DMS53 treated with DMSO at 0.1 percent for 48 hours (cell line): ENCODE measurements at regions not wholly inside any gene's neighbourhood (a gene's known extent, or its start where the extent isn't known, plus 50 kb on each side); places are given as distances from the start of the nearest gene placed in this dataset.
A peak's percentile ranks its signal among the peaks of the same experiment; 100 is the strongest.
"Not testable (repeated sequence)": the region's sequence is repeated elsewhere in the genome, so short reads cannot be mapped to it uniquely, and the experiment has no call there.

Experiments
- DNase-seq: peaks from one replicate; lab custom pipeline; 2025; ENCODE audit not compliant: unreplicated experiment; lab: John Stamatoyannopoulos, UW

- no peak for DNase-seq
Measured at GRCh38 chr2:234250926-234251325, 200.4 kb downstream of the SPP2 start.

- DNase-seq = no peak
Measured at GRCh38 chr2:234249873-234250272, 199.4 kb downstream of the SPP2 start.

GRCh38 chr2:234249034-234249735 lies 198.7 kb downstream of the SPP2 start:
- no peak for DNase-seq

GRCh38 chr2:234248213-234248710 lies 197.8 kb downstream of the SPP2 start:
- DNase-seq = not testable (repeated sequence)

GRCh38 chr2:234247453-234248180 lies 197.1 kb downstream of the SPP2 start:
- no peak for DNase-seq

GRCh38 chr2:234245945-234246344 lies 195.4 kb downstream of the SPP2 start:
- DNase-seq = peak; percentile 25

- peak; percentile 77 for DNase-seq
Measured at GRCh38 chr2:234243871-234244565, 193.5 kb downstream of the SPP2 start.

GRCh38 chr2:234242459-234242836 lies 191.9 kb downstream of the SPP2 start:
- no peak for DNase-seq

GRCh38 chr2:234241656-234242458 lies 191.4 kb downstream of the SPP2 start:
- DNase-seq = no peak

GRCh38 chr2:234240917-234241316 lies 190.4 kb downstream of the SPP2 start:
- no peak for DNase-seq

GRCh38 chr2:234235191-234235590 lies 184.7 kb downstream of the SPP2 start:
- no peak for DNase-seq

GRCh38 chr2:234231460-234231859 lies 181.0 kb downstream of the SPP2 start:
- no peak for DNase-seq

GRCh38 chr2:234219046-234219310 lies 168.5 kb downstream of the SPP2 start:
- no peak for DNase-seq

GRCh38 chr2:234218266-234219045 lies 168.0 kb downstream of the SPP2 start:
- DNase-seq = no peak

- DNase-seq = no peak
Measured at GRCh38 chr2:234212534-234212933, 162.0 kb downstream of the SPP2 start.

GRCh38 chr2:234211797-234212196 lies 161.3 kb downstream of the SPP2 start:
- DNase-seq = no peak

- no peak for DNase-seq
Measured at GRCh38 chr2:234206738-234207137, 156.2 kb downstream of the SPP2 start.

GRCh38 chr2:234204480-234204879 lies 154.0 kb downstream of the SPP2 start:
- no peak for DNase-seq

GRCh38 chr2:234203135-234203984 lies 152.9 kb downstream of the SPP2 start:
- DNase-seq = peak; percentile 71

- DNase-seq = no peak
Measured at GRCh38 chr2:234202601-234203000, 152.1 kb downstream of the SPP2 start.
